ENCODE measurements at regions not wholly inside any gene's neighbourhood (a gene's known extent, or its start where the extent isn't known, plus 50 kb on each side); places are given as distances from the start of the nearest gene placed in this dataset.
"Not testable (repeated sequence)": the region's sequence is repeated elsewhere in the genome, so short reads cannot be mapped to it uniquely, and the experiment has no call there.

GRCh38 chr15:30794388-30794787 is 109.3 kb upstream of the FAN1 start:
- no peak overlapping the region for H3K27ac ChIP-seq (ENCODE audit: low read depth, low read length, poor library complexity, severe bottlenecking)
- no peaks in the 10 kb centered on the region for H3K27me3 ChIP-seq (replicated peaks; ENCODE audit: insufficient read depth, low read depth, low read length, poor library complexity)
- POLR2A ChIA-PET (ENCODE audit: low non-redundant PET) = no interaction called here
- no peaks in the 10 kb centered on the region for H3K9me3 ChIP-seq (ENCODE audit: low read depth, low read length, poor library complexity, severe bottlenecking)
- intact Hi-C loops (cut with micrococcal nuclease; ENCODE audit: unreplicated experiment) = loop anchor here (10.0 kb wide), 1 partner anchor 330 kb away; no protein-coding TSS in a partner anchor
- CTCF ChIA-PET = no interaction called here
- no peak overlapping the region for H3K4me3 ChIP-seq (ENCODE audit: low read depth, low read length, poor library complexity, severe bottlenecking)
- TF ChIP-seq CTCF (conservative IDR thresholded peaks at IDR 0.05; ENCODE audit: low read depth, low read length) (no peak), EZH2 (IDR thresholded peaks at IDR 0.05; ENCODE audit: borderline replicate concordance, low read depth, low read length, poor library complexity, severe bottlenecking) (no peak)
- no peak for DNase-seq (ENCODE audit: low spot score)
- no peaks in the 10 kb centered on the region for H3K4me1 ChIP-seq (ENCODE audit: insufficient read depth, low read length, poor library complexity, severe bottlenecking)
- H3K36me3 ChIP-seq (ENCODE audit: insufficient read depth, low read length, poor library complexity, severe bottlenecking) = no peaks in the 10 kb centered on the region
- no TSS peak for BruUV-seq (replicated peaks)

- H3K36me3 ChIP-seq (ENCODE audit: insufficient read depth, low read length, poor library complexity, severe bottlenecking); DNase-seq (ENCODE audit: low spot score); CTCF ChIA-PET; POLR2A ChIA-PET (ENCODE audit: low non-redundant PET); H3K4me1 ChIP-seq (ENCODE audit: insufficient read depth, low read length, poor library complexity, severe bottlenecking); H3K27me3 ChIP-seq (replicated peaks; ENCODE audit: insufficient read depth, low read depth, low read length, poor library complexity); H3K4me3 ChIP-seq (ENCODE audit: low read depth, low read length, poor library complexity, severe bottlenecking); H3K9me3 ChIP-seq (ENCODE audit: low read depth, low read length, poor library complexity, severe bottlenecking); BruUV-seq (replicated peaks); H3K27ac ChIP-seq (ENCODE audit: low read depth, low read length, poor library complexity, severe bottlenecking): not testable (repeated sequence)
- peak; percentile 37; the same call in 1 of the 2 replicates for TF ChIP-seq CTCF (conservative IDR thresholded peaks at IDR 0.05; ENCODE audit: low read depth, low read length)
- intact Hi-C loops (cut with micrococcal nuclease; ENCODE audit: unreplicated experiment) = loop anchor here (10.0 kb wide), 1 partner anchor 325 kb away; no protein-coding TSS in a partner anchor
Measured at GRCh38 chr15:30799565-30799964, 104.2 kb upstream of the FAN1 start.

- 0 out of 2 replicates have a peak, but pooled peaks have one; percentile 25 for TF ChIP-seq CTCF (conservative IDR thresholded peaks at IDR 0.05; ENCODE audit: low read depth, low read length)
- CTCF ChIA-PET; POLR2A ChIA-PET (ENCODE audit: low non-redundant PET); BruUV-seq (replicated peaks); H3K27me3 ChIP-seq (replicated peaks; ENCODE audit: insufficient read depth, low read depth, low read length, poor library complexity); H3K36me3 ChIP-seq (ENCODE audit: insufficient read depth, low read length, poor library complexity, severe bottlenecking); intact Hi-C loops (cut with micrococcal nuclease; ENCODE audit: unreplicated experiment); DNase-seq (ENCODE audit: low spot score); H3K9me3 ChIP-seq (ENCODE audit: low read depth, low read length, poor library complexity, severe bottlenecking); H3K4me3 ChIP-seq (ENCODE audit: low read depth, low read length, poor library complexity, severe bottlenecking); H3K27ac ChIP-seq (ENCODE audit: low read depth, low read length, poor library complexity, severe bottlenecking); H3K4me1 ChIP-seq (ENCODE audit: insufficient read depth, low read length, poor library complexity, severe bottlenecking): not testable (repeated sequence)
Measured at GRCh38 chr15:30801140-30801895, 102.4 kb upstream of the FAN1 start.

GRCh38 chr15:30802001-30802400 is 101.7 kb upstream of the FAN1 start:
- POLR2A ChIA-PET (ENCODE audit: low non-redundant PET); H3K27ac ChIP-seq (ENCODE audit: low read depth, low read length, poor library complexity, severe bottlenecking); H3K4me3 ChIP-seq (ENCODE audit: low read depth, low read length, poor library complexity, severe bottlenecking); H3K36me3 ChIP-seq (ENCODE audit: insufficient read depth, low read length, poor library complexity, severe bottlenecking); BruUV-seq (replicated peaks); CTCF ChIA-PET; intact Hi-C loops (cut with micrococcal nuclease; ENCODE audit: unreplicated experiment); H3K4me1 ChIP-seq (ENCODE audit: insufficient read depth, low read length, poor library complexity, severe bottlenecking); DNase-seq (ENCODE audit: low spot score); H3K9me3 ChIP-seq (ENCODE audit: low read depth, low read length, poor library complexity, severe bottlenecking); H3K27me3 ChIP-seq (replicated peaks; ENCODE audit: insufficient read depth, low read depth, low read length, poor library complexity): not testable (repeated sequence)

- intact Hi-C loops (cut with micrococcal nuclease; ENCODE audit: unreplicated experiment); BruUV-seq (replicated peaks); POLR2A ChIA-PET (ENCODE audit: low non-redundant PET); H3K4me1 ChIP-seq (ENCODE audit: insufficient read depth, low read length, poor library complexity, severe bottlenecking); CTCF ChIA-PET; H3K27ac ChIP-seq (ENCODE audit: low read depth, low read length, poor library complexity, severe bottlenecking); H3K36me3 ChIP-seq (ENCODE audit: insufficient read depth, low read length, poor library complexity, severe bottlenecking); DNase-seq (ENCODE audit: low spot score); H3K9me3 ChIP-seq (ENCODE audit: low read depth, low read length, poor library complexity, severe bottlenecking); H3K27me3 ChIP-seq (replicated peaks; ENCODE audit: insufficient read depth, low read depth, low read length, poor library complexity); H3K4me3 ChIP-seq (ENCODE audit: low read depth, low read length, poor library complexity, severe bottlenecking): not testable (repeated sequence)
Measured at GRCh38 chr15:30803703-30804102, 100.0 kb upstream of the FAN1 start.

All from A673 (cell line).